Skeletal muscle cell (primary cell): ENCODE measurements at regions not wholly inside any gene's neighbourhood (a gene's known extent, or its start where the extent isn't known, plus 50 kb on each side); places are given as distances from the start of the nearest gene placed in this dataset.

Experiments used
- DNase-seq: peaks from one replicate; pipeline ENCODE4 v3.0.0-alpha.2; 2010; ENCODE audit warnings: low read depth
- H3K4me3 ChIP-seq: 2 replicates; pipeline ENCODE4 v1.5.1; 2011; ENCODE audit warnings: low read depth, mild to moderate bottlenecking, control low read depth, low read length, moderate library complexity

DNA sequence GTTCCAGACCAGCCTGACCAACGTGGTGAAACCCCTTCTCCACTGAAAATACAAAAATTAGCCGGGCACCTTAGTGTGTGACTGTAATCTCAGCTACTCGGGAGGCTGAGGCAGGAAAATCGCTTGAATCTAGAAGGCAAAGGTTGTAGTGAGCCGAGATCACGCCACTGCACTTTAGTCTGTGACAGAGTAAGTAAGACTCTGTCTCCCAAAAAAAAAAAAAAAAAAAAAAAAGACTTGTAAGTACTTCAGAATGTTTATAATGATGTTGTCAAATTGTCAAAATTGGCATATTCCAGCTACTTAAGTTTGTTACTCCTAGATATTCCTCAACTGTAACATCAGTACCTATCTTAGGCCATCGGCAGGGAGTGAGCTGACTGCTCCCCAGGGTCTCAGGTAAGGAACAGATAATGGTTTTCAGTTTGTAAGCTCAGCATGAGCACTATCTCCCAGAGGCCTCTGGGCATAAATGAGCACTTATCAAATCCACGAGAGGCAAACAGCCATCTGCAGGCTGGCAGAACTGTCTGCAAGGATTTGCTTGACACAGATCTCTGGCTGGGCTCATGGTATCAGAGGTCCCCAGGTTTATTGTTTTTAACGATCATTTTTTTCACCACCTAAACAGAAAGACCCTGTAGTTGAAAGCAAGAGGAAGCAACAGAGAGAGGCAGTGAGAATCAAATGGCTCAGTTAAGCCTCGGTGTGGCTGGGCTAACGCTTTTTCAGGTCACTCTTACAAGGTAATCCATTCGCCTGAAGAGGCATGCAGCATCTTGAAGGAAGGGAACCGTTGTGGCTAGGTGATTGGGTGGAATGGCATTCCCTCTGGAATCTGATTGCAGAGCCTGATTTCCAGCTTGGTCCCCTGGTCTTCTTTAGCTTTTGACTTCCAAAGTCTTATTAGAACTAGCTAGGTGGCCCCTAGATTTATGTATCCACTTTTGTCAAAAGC, 115.9 kb downstream of the LY86 start:
- no peak for DNase-seq
- H3K4me3 ChIP-seq, result no peak overlapping the region

GRCh38 chr6:6705061-6705425, 116.5 kb downstream of the LY86 start:
- DNase-seq, result no peak
- H3K4me3 ChIP-seq, result no peak overlapping the region

- DNase-seq, result no peak
- no peak overlapping the region for H3K4me3 ChIP-seq
Measured at GRCh38 chr6:6705915-6706675, 117.6 kb downstream of the LY86 start.

- DNase-seq, result no peak
- H3K4me3 ChIP-seq, result no peak overlapping the region
Measured at GRCh38 chr6:6707143-6707542, 118.6 kb downstream of the LY86 start.

- no peak overlapping the region for H3K4me3 ChIP-seq
- DNase-seq, result no peak
Measured at GRCh38 chr6:6709106-6709505, 120.6 kb downstream of the LY86 start.

DNA sequence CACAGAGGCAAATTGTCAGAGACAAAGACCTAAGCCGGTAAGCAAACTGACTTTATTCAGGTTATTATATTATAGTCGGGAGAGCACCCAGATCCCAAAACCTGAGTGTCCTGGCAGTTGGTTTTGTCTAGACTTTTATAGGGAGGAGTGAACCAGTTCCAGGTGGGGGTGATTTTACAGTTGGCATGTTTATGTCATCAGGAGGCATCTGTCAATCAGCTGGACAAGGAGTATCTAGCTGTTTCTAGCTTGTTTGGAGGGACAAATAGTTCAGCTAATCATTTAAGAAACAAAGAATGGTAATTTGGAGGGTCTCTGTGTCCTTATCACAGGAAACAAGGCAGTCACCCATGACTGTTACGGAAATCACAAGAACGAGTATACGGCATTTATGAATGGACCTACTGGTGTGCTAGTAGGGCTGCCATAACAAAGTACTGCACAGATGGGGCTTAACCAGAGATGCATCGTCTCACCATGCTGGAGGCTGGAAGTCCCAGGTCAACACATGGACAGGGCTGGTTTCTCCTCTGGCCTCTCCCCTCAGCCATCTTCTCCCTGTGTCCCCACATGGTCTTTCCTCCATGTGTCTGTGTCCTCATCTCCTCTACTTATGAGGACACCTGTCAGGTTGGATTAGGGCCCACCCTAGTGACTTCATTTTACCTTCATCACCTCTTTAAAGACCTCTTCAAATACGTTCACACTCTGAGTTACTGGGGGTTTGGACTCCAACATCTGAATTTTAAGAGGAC, 122.7 kb downstream of the LY86 start:
- H3K4me3 ChIP-seq, result no peak overlapping the region
- DNase-seq, result no peak

GRCh38 chr6:6711832-6712448, 123.4 kb downstream of the LY86 start:
- DNase-seq, result no peak
- H3K4me3 ChIP-seq, result no peak overlapping the region

DNA sequence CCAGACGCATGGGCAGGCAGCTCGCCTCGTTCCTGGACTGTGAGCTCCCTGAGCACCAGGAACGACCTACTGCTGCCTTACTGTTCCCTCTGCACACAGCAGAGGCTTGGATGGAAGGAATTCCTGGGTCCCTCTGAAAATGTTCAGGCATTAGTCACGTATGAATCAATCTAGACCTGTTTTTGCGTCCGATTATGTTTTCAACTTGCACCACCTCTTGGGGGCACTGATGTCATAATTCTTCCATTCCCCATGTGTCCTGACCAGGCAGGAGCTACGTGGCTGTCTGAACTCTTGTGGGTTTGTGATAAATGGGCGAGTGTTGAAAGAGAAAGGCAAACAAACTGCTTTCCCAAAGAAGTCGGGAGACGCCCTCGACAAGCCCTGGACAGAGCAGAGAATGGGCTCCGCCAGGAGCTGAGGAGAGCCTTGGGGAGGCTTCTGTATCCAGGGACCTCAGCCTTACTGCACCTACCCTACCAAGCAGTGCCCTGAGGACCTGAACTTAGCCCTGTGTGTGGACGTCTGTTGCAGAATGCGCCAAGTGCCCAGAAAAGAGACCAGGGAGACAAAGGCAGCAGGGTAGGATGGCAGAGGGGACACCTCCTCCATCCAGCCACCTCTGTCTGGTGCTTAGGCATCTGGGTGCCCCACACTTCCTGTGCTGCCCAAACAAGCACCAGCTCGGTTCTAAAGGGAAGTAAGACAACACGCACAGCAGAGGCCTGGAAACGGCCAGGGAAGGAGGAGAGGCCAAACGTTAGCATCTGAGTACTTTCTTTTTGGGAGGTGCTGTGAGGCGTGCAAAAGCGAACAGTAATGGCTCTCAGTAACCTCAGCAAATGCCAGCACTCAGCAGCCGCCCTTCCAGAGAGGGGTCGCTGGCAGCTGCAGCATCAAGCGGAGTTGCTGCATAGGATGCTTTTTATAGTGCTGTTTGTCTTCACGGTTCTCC, 124.2 kb downstream of the LY86 start:
- DNase-seq, result peak; percentile 57
- no peak overlapping the region for H3K4me3 ChIP-seq

GRCh38 chr6:6713657-6714056, 125.1 kb downstream of the LY86 start:
- no peak for DNase-seq
- H3K4me3 ChIP-seq, result no peak overlapping the region

- H3K4me3 ChIP-seq, result no peak overlapping the region
- no peak for DNase-seq
Measured at GRCh38 chr6:6714118-6714897, 125.8 kb downstream of the LY86 start.

- no peak overlapping the region for H3K4me3 ChIP-seq
- no peak for DNase-seq
Measured at GRCh38 chr6:6714953-6715352, 126.4 kb downstream of the LY86 start.

- no peak for DNase-seq
- no peak overlapping the region for H3K4me3 ChIP-seq
Measured at GRCh38 chr6:6715465-6715864, 126.9 kb downstream of the LY86 start.

GRCh38 chr6:6716998-6717763, 128.7 kb downstream of the LY86 start:
- H3K4me3 ChIP-seq, result no peak overlapping the region
- no peak for DNase-seq

- no peak overlapping the region for H3K4me3 ChIP-seq
- DNase-seq, result no peak
Measured at GRCh38 chr6:6717953-6718352, 129.4 kb downstream of the LY86 start.

DNA sequence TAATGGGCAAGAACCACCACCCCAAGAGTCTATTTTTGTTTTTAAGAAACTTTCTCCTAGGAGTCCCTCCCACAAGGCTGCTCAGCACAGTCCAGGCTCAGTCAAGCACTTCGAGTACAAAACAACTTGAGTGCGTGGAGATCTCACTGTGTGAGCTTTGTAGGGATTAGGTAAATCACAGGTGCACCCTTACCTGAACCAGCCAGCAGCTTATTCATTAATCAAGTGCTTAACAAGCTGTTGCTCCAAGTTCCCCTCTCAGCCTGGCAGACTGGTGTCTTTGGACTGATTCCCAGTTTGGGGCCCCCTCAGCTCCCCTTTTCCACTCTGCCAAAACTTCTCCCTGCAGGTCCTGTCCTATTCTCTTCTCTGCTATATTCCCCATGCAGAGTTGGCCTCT, 133.1 kb downstream of the LY86 start:
- DNase-seq, result no peak
- H3K4me3 ChIP-seq, result no peak overlapping the region

DNA sequence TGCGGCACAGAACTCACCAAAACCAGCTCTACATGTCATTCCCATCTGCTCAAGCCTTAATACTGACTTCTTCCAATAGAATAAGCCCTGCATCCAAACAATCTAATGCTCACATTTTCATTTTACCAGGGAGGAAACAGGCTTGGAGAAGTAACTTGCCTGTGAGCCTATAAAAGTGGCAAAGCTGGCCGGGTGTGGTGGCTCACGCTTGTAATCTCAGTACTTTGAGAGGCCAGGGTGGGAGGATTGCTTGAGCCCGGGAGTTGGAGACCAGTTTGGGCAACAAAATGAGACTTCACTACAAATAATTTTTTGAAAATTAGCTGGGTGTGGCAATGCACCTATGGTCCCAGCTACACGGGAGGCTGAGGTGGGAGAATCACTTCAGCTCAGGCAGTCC, 133.7 kb downstream of the LY86 start:
- no peak for DNase-seq
- H3K4me3 ChIP-seq, result no peak overlapping the region

DNA sequence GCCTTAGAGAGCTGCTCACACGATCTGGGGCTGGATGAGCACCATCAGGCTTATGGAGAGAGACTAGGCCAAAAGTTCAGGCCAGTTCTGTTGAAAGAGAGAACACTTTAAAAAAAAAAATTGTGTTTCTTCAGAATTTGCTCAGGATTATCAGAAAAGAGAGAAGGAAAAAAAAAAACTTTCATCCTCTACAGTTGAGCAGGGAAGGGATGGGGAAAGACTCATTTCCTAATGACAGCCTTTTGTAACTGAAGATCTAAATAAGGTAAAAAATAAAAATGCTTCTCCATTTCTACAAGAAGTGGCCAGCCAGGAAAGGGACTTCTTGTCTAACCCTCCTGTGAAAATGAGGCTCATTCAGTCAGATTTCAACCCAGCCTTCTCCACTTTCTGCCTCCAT, 134.8 kb downstream of the LY86 start:
- DNase-seq, result no peak

More for the DNA sequence above, 134.8 kb downstream of the LY86 start:
- H3K4me3 ChIP-seq, result no peak overlapping the region
